ENCODE measurements at regions not wholly inside any gene's neighbourhood (a gene's known extent, or its start where the extent isn't known, plus 50 kb on each side); places are given as distances from the start of the nearest gene placed in this dataset.

GRCh38 chr20:12592756-12593155, 416.0 kb upstream of the SPTLC3 start:
- no peak for TF ChIP-seq POLR2A (IDR thresholded peaks at IDR 0.05)
- TF ChIP-seq CTCF (IDR thresholded peaks at IDR 0.05): no peak
- TF ChIP-seq POLR2AphosphoS5 (IDR thresholded peaks at IDR 0.05; ENCODE audit: insufficient read depth in 1 of 2, low read depth in 1 of 2): no peak
- peaks cover 21% of the 10 kb centered on the region for H3K4me1 ChIP-seq
- no peak for DNase-seq (ENCODE audit: extremely low spot score in 2 of 2)
- no peaks in the 10 kb centered on the region for H3K9me3 ChIP-seq
- no peak overlapping the region for H3K4me3 ChIP-seq
- no peak overlapping the region for H3K27ac ChIP-seq
- intact Hi-C loops (cut with DNase I): no loop called here
- H3K27me3 ChIP-seq: no peaks in the 10 kb centered on the region
- H3K36me3 ChIP-seq: no peaks in the 10 kb centered on the region

GRCh38 chr20:12593342-12593873, 415.4 kb upstream of the SPTLC3 start:
- TF ChIP-seq CTCF (IDR thresholded peaks at IDR 0.05): no peak
- no peak for TF ChIP-seq POLR2AphosphoS5 (IDR thresholded peaks at IDR 0.05; ENCODE audit: insufficient read depth in 1 of 2, low read depth in 1 of 2)
- no peak for TF ChIP-seq POLR2A (IDR thresholded peaks at IDR 0.05)
- Histone ChIP-seq H3K27me3 (no peaks in the 10 kb centered on the region), H3K36me3 (no peaks in the 10 kb centered on the region), H3K9me3 (no peaks in the 10 kb centered on the region), H3K4me3 (no peak overlapping the region), H3K4me1 (peaks cover 23% of the 10 kb centered on the region), H3K27ac (no peak overlapping the region)
- intact Hi-C loops (cut with DNase I): no loop called here
- DNase-seq (ENCODE audit: extremely low spot score in 2 of 2): no peak

GRCh38 chr20:12594410-12595088, 414.2 kb upstream of the SPTLC3 start:
- no peak for DNase-seq (ENCODE audit: extremely low spot score in 2 of 2)
- H3K36me3 ChIP-seq: no peaks in the 10 kb centered on the region
- TF ChIP-seq POLR2A (IDR thresholded peaks at IDR 0.05): no peak
- no peak for TF ChIP-seq CTCF (IDR thresholded peaks at IDR 0.05)
- no peak for TF ChIP-seq POLR2AphosphoS5 (IDR thresholded peaks at IDR 0.05; ENCODE audit: insufficient read depth in 1 of 2, low read depth in 1 of 2)
- H3K4me3 ChIP-seq: no peak overlapping the region
- no peaks in the 10 kb centered on the region for H3K9me3 ChIP-seq
- intact Hi-C loops (cut with DNase I): no loop called here
- no peak overlapping the region for H3K27ac ChIP-seq
- no peaks in the 10 kb centered on the region for H3K27me3 ChIP-seq
- peaks cover 23% of the 10 kb centered on the region for H3K4me1 ChIP-seq

- peaks cover 23% of the 10 kb centered on the region for H3K4me1 ChIP-seq
- H3K9me3 ChIP-seq: no peaks in the 10 kb centered on the region
- intact Hi-C loops (cut with DNase I): no loop called here
Observed at GRCh38 chr20:12595841-12596240, 412.9 kb upstream of the SPTLC3 start.

More at GRCh38 chr20:12595841-12596240, 412.9 kb upstream of the SPTLC3 start:
- Histone ChIP-seq H3K27ac (no peak overlapping the region), H3K36me3 (no peaks in the 10 kb centered on the region), H3K27me3 (no peaks in the 10 kb centered on the region), H3K4me3 (no peak overlapping the region)
- no peak for DNase-seq (ENCODE audit: extremely low spot score in 2 of 2)
- TF ChIP-seq CTCF (IDR thresholded peaks at IDR 0.05) (no peak), POLR2AphosphoS5 (IDR thresholded peaks at IDR 0.05; ENCODE audit: insufficient read depth in 1 of 2, low read depth in 1 of 2) (no peak), POLR2A (IDR thresholded peaks at IDR 0.05) (no peak)

Measured in vagina (tissue), 2 donors.